ENCODE measurements at regions not wholly inside any gene's neighbourhood (a gene's known extent, or its start where the extent isn't known, plus 50 kb on each side); places are given as distances from the start of the nearest gene placed in this dataset.

DNA sequence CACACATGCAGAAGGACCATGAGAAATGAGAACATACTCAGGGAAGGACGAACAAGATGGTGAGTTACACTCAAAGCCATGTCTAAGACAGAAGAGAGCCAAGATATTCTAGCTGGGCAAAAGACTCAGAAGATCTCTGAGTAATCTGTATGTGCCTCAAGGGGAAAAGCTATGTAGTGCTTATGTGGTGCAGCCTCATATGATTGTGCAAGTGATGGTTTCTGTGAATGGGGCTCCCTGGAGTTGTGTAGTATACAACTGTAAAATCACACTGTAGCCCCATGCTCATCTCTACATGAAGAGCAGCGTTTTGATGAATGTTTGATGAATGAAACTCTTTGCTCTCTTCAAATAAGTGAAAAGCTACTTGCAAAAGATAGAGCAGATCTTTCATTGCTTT, 57.5 kb downstream of the OSR1 start:
- no peak for DNase-seq

DNA sequence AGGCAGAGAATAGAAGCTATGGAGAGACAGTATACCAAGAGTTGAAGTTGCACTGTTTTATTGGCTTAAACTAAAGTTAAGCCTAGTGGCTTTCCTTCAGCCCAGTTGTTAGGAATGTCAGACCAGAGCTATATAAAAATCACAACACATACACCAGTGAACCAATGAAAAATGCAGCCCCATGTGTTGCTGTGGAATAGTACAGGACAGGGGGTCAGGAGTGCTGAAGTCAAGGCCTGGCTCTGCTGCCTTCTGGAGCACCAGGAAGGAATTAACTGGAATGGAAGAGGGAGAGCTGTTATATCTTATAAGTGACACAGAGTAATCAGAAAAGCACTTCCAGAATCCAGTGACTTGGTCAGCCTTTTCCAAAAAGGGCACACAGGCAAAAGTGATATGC, 58.9 kb downstream of the OSR1 start:
- DNase-seq, result no peak

DNA sequence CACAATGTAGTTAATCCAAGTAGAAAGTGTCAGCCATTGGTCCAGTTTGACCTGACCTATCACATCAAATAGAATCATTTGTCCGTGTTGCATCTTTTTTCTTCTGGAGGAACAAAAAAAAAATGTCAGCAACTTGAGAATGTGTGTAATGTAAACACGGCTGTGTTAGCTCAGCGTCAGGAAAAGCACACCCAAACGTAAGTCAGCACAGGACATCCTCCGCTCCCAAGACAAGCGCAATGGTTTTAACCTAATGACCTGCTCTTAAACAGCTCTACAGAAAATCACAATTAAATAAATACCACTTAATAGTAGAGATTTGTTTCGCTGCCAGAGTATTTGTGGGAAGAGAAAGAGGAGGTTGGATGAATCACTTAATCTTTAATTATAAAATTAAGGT, 59.4 kb downstream of the OSR1 start:
- no peak for DNase-seq

DNA sequence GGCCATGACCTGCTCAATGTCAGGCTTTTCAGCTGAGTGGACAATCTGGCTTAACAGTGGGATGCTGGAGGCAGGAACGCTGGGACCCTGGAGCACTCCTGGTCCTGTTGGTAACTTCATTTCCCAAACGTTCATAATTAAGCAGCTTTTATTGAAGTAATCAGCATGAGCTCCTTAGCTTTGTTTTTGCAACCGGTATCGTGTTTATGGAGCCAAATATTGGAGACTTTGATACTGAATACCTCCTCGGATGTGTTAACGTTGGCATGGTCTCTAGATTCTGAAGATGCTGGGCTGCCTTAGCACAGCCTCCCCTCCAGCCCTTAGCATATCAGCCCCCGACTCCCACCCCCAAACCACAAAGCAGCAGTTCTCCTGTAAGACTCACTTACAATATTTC, 60.7 kb downstream of the OSR1 start:
- no peak for DNase-seq

DNA sequence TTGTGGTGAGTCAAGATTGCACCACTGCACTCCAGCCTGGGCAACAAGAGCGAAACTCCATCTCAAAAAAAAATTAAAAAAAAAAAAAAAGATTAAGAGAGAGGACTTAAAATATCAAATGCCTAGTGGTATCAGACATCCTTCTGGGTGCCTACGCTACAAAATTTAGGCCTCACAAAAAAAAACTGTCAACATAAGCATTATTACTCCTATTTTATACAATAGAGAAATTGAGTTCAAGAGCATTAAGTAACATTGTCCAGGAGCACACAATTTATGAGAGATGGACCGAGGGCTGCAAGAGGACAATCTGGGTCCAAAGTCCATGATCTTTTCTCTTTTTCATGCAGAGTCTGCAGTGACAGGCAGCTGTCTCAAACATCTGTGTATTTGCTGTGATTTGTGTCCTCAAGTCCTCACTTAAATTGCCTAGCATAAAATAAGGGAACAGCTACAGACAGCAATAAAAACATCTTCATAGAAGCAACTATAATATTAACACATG, 62.4 kb downstream of the OSR1 start:
- no peak for DNase-seq

DNA sequence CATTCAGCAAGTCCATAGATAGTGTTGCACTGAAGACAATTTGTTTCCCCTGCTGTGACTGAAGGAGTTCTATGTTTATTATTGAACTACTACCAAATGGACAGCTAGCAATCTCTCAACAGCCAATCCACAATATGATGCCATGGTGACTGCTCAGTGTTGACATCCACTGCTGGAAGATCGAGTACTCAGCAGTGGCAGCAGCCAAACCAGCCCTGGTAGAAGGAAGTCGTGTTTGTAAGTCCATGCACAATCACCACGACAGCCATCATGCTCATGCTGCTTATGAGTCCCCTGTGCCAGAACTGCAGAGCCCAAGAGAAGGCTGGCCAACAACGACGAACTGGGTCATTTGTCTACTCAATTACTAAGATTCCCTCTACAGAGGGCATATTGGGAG, 66.4 kb downstream of the OSR1 start:
- DNase-seq, result no peak

DNA sequence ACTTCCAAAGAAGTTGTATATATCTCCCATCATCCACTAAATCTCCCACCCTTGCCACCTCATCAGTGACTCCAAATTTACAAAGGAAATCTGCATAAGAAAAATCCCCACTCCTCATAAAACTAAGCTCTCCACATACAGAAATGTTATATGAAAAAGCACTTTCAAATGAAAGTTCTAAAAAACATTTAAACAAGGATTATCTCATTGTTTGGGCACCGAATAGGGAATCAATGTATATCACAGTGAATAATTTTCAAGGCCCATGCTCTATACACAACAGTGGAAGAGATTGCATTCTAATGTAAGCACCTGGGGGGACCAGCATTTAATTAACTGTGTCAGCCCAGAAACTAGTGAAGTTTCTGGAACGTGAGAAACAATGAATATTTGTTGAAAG, 70.1 kb downstream of the OSR1 start:
- DNase-seq, result no peak

DNA sequence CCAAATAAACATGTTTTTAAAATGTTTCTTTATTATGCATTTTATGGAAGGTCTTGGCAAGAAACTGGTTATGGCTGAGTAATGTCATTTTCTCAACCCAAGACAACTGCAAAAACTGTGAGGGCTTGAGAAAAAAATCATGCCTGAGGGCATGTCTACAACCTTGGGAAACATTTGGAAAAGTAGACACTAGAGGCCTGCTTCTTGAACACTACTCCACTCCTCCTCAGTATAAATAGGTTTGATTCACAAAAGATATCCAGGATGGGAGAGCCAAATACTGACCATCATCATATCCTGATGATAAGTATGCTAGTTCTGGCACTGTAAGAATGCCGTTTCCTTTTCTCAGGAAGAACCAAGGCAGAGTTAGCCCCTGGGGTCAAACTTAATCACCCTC, 71.1 kb downstream of the OSR1 start:
- no peak for DNase-seq

DNA sequence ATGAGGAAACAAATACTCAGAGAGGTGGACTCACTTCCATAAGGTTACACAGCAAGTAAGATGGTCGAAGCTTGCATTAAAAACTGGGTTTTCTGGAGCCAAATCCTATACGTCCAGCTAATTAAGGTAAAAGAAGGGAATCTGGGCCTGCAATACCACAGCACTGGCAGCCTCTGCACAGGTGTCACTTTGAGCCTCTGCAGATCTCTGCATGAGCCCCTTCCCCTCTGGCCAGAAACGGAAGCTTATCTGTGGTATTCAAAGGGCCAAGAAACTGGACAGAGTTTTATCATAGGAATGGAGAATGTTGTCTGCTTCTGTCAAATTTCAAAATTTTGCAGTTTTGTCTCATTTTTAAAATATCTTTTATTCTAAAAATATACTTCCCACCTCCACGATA, 76.1 kb downstream of the OSR1 start:
- no peak for DNase-seq

DNA sequence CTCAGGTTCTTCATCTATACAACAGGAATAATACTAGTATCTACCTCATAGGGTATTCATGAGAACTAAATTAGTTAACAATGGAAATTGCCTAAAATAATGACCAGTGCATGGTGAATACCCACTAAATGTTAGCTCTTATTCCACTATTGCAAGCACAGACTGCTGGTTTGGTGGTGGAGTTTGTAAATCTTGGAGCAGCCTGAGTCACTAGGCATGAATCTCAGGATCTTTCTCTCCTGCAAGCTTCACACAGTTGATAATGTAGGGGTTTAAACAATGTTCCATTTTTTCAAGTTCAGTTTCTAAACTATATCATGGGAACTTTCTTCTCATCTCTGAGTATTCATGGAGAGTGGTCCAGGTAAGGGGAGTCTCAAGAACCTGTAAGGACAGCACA, 84.0 kb downstream of the OSR1 start:
- DNase-seq, result no peak

DNA sequence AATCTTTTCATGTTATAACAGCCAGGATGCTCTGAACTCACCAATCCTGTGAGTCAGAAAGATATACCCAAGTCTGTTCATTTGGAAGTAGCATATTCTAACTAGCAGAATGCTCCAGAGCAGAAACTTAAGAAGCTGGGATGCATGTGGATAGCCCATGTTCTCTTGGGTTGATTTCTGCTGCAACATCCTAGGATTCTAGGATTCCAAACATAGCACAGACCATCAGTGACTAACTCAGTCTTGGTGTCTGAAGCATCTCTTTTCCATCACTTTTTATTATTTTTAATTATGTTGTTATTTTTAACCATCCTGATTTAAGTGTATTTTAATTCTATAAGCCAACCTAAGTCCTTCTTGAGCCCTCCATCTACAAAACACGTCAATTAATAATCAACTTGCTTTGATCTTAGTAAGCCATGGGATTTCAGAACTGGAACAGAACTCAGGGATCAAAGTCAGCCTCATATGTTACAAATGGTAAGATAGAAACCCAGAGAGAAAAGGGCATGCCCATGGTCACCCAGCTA, 85.4 kb downstream of the OSR1 start:
- no peak for DNase-seq

DNA sequence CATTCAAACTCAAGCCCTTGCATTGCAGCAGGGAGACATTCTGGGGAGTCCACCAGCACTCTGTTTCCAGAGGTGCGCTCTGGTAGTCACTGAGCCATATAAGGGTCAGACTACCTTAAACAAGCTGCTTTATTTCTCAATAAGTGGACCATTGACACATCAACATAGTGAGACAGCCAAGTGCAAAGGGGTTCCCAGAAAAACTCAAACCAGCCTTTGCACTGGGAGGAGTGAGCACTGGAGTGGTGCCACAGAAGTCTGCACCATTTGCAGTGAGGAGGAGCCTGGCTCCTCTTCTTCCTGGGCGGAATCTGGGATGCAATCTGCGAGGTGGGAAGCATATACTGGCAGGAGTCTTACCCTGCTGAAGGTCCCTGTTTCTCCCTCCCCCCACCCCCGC, 86.4 kb downstream of the OSR1 start:
- DNase-seq, result no peak

DNA sequence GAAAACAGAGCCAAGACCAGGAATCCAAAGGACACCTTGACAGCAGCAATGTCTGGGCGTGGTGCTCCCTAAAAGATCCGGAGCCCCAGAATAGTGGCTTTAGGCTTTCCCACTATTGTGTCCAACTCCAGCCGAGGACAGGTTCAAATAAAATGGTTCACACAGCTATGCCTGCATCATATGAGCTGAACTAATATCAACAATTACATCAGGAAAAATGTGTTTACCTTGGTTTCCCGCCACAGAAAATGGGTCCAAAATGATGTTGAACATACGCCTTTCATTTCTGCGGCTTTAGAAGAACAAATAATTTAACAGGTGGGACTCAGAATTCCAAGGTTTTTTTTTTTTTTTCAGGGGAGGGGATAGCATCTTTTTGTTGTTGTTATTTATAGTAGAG, 93.6 kb downstream of the OSR1 start:
- DNase-seq, result no peak

DNA sequence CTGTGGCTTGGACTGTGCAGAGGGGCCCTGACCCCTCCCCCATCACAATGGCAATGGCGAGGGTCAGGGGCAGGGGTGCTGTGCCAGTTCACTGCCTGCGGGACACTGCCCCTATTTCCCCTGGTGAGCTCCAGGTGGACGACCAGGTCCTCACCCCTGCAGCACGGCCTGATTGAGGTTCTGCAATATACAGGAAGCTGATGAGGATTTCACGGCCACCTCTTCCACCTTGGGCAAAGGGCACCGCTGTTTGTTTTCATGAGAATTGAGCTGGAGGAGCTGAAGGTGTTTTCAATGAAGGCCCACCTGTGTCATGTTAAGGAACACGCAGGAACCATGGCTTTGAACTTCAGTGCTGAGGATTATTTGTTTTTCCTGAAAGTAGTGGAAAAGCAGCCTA, 96.3 kb downstream of the OSR1 start:
- DNase-seq, result no peak

DNA sequence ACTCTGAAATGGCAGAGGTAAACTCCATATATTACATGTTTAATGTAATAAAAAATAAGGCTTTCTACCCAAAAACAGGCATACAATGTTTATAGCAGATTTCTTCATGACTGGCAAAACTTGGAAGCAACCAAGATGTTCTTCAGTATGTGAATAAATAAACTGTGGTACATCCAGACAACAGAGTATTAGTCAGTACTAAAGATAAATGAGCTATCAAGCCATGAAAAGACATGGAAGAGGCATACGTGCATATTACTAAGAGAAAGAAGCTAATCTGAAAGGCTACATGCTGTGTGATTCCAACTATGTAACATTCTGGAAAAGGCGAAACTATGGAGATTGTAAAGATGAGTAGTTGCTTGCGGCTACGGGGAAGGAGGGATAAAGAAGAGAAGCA, 97.4 kb downstream of the OSR1 start:
- DNase-seq, result no peak

DNA sequence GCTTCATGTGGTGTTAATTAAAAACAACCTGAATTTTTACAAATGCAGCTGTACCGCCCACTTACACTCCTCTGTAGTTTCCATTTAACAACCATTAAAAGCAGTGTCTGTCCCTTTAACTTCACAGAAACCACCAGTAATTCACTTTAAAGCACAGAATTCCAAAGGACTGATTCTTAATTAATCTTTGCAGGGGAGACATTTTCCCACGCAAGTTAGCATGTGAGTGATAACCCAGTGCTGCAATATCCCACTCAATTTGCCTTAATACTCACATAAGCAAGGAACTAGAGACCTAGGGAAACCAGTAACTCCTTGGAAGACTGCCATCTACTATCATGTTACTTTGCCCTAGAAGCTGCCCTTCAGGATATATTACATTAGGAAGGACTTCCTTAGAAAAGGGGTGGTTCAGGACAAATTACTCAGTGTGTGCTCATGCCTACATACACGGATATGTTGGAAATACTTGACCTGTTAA, 102.3 kb downstream of the OSR1 start:
- DNase-seq, result no peak

DNA sequence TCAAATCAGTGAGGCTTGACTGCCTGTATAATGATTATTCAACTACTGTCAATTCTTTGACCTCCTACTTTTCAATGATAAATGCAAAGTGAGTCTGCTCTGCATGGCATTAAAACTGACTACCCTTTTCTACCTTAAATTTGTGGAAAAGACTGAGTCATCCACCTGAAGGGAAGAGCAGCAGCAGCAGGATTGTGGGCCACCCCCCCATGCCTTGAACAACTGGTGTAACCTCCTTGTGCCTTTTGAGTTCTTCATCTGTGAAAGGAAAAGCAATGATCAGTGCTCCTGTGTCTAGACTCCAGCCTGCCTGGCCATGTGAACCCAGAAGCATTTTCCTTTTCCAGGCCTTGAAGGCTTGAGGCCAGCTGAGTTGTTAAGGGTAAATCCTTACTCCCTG, 102.9 kb downstream of the OSR1 start:
- no peak for DNase-seq

DNA sequence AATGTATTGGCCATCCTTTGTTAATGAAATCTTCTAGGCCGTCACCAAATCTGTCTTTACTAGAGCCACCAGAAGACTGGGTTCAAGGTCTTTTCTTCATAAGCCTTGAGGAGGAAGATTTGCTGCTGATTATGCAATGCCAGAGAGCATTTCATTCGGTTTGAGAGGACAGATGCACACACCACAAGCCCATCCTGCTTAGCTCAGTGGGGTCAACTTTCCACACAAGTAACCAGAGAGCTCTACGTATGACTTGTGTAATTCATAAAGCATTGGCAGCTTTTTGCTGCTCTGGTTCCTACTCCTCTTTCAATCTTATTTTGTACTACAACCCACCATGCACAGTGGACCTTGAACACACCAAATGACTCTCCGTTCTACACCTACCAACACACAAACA, 106.9 kb downstream of the OSR1 start:
- no peak for DNase-seq

DNA sequence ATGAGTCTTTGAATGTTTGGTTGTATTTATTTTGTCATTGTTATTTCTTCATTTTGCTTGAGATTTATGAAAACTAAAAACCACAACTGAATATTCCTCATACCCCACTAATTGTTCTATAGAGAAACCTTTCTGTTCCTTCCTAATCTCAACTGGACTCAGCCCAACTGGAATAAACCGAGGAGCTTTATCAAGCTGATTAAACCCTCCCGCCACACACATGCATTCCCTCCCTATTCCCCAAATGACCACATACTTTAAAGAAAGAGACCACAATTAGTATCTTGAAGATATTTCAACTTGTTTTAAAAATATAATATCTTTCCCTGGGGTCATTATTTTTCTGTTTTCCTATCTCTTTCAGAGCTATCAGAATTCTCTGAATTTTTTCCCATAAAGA, 107.5 kb downstream of the OSR1 start:
- DNase-seq, result no peak

DNA sequence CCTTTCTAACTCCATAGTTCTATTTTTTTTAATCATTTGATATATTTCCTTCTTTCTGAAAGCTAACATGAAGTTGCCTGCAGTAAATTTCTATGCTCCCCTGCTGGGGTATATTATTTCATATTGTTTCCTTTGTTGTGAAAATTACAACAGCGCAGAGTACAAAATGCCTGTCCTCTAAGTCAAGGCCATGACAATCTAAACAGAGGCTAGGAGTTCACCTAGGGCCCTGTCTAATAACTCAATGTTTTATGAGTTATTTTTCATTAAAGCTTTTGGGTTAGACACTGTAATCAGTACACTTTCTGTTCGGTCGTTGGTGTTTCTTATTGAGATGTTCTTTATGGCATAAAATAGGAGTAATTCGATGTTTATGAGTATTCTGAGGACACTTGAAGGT, 111.2 kb downstream of the OSR1 start:
- DNase-seq, result no peak

DNA sequence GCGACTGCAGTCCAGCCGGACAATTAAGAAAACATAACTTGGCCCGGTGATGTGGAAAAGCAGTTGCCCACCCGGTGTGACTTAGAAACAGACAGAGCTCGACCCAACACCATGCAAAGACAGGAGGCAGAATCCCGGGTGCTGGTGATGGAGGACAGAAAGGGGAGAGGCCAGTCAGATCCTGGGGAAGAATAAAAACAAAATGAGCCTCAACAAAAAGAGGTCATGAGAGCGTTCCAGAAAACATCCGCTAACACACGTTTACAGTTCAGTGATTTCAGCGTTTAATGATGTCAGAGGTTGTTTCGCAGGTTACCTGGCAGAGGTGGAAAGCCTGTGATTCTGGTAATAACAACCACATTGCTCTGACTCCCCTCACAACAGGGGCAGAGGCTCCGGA, 111.9 kb downstream of the OSR1 start:
- DNase-seq, result no peak

DNA sequence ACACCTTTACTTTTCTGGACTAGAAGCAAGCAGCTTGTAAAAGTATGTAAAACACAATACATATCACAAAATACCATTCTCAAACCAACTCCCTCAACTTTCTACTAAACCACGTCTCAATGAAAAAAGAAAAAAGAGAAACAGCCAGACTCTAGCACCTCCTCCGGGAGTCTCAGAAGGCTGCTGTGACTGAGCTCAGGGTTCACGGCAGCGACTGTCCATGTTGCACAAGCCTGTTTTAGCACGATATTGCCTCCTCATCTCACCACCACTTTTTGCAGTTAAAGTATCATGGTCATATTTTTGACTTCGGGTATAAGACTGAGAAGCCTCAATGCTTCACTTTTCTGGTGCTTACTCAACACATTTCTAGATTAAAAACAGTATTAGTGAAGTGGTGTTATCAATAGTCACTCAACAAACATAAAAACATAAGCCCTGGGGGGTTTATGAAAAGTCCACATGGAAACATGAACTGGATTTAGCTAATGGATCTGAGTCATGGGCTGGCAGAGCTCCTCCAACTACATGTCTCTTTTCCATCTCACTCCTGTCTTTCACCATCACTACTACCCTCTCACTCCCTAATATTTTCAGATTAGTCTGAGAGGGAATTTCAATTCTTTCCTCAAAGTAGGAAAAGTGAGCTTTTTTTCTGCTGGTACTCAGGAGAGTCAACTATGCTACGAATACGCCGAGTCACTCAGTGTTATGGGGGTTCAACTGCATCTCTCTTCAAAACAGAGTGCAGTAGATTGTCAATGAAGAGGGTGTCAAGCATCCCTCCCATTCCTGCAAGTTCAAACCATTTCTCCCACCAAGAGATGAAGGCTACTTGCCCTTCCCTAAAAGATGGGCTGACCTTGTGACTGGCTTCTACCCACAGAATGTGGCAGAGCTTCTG, 113.7 kb downstream of the OSR1 start:
- no peak for DNase-seq

DNA sequence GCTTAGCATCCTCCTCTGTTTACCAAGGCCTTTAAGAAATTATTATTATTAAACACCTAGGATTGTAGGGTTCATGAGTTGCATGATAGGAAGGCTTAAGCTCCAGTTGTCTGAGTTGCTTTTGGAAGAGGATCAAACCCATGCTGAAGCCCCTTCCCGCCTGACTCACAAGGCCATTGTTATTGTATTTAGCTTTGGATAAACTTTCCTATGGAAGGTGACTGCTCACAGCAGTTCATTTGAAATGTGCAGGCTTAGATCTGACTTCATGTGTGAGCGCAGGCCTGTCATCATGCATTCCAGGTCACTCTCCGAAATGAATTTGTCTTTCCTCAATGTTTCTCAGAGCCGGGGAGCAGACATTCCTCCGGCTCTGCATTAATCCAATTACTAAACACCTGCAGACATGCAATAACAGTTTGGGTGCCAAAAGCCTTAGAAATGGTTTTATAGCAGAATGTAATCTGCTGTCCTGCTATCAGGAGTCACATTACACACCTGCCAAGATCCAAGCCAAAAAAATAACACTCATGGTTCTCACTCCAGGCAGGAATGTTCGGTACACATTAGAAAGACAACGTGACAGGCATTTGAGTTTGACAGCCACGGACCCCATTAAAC, 119.9 kb downstream of the OSR1 start:
- no peak for DNase-seq

DNA sequence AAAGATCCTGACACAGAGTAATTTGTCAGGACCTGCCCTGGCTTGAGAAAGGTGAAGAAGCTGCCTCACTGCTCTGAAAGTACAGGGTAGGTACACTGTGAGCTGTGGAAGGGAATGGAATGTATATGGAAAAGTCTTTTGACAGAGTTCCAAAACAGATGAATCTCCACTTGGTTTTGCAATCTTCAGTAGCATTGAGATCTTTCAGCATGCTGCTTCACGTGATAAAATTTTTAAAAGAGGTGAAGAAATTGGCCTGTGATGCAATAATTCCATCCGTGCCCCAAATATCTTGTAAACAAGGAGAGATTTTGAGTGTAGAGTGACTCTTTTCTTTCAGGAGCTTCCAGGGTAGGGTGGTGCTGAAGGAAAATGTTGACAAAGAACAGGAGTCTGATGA, 123.1 kb downstream of the OSR1 start:
- no peak for DNase-seq
